ENCODE measurements at regions not wholly inside any gene's neighbourhood (a gene's known extent, or its start where the extent isn't known, plus 50 kb on each side); places are given as distances from the start of the nearest gene placed in this dataset.
A peak's percentile ranks its signal among the peaks of the same experiment; 100 is the strongest.

DNA sequence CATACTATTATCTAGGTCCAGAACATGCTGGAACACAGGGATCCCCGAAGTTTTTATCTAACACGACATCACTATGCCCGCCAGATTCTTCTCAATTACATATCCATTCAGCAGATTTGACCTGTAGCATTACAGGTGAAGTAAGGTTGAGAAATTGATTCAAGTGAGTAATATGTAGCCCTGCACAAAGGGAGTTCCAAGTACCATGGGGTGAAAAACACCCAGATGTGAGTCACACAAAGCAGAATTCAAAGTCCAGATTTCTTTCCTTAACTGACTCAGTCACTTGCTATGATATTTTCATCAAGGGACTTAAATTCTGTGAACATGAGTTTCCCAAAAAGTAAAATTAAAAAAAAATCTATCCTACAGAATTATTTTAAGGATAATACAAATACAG is 655.4 kb upstream of the PTCHD4 start:
- peak; percentile 17 for DNase-seq
- Histone ChIP-seq H3K4me1 (no peaks in the 10 kb centered on the region), H3K4me3 (no peak overlapping the region), H3K9ac (ENCODE audit: low read depth in 2 of 2, low read length in 2 of 2) (no peak overlapping the region), H3K9me3 (no peaks in the 10 kb centered on the region), H3K36me3 (no peaks in the 10 kb centered on the region), H3K27me3 (no peaks in the 10 kb centered on the region), H3K27ac (no peak overlapping the region)
- TF ChIP-seq, protein P1, sequence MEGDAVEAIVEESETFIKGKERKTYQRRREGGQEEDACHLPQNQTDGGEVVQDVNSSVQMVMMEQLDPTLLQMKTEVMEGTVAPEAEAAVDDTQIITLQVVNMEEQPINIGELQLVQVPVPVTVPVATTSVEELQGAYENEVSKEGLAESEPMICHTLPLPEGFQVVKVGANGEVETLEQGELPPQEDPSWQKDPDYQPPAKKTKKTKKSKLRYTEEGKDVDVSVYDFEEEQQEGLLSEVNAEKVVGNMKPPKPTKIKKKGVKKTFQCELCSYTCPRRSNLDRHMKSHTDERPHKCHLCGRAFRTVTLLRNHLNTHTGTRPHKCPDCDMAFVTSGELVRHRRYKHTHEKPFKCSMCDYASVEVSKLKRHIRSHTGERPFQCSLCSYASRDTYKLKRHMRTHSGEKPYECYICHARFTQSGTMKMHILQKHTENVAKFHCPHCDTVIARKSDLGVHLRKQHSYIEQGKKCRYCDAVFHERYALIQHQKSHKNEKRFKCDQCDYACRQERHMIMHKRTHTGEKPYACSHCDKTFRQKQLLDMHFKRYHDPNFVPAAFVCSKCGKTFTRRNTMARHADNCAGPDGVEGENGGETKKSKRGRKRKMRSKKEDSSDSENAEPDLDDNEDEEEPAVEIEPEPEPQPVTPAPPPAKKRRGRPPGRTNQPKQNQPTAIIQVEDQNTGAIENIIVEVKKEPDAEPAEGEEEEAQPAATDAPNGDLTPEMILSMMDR (IDR thresholded peaks at IDR 0.05): no peak
- intact Hi-C loops (cut with DNase I): loop anchor here (5.0 kb wide), 1 partner anchor 979 kb away; no protein-coding TSS in a partner anchor

DNA sequence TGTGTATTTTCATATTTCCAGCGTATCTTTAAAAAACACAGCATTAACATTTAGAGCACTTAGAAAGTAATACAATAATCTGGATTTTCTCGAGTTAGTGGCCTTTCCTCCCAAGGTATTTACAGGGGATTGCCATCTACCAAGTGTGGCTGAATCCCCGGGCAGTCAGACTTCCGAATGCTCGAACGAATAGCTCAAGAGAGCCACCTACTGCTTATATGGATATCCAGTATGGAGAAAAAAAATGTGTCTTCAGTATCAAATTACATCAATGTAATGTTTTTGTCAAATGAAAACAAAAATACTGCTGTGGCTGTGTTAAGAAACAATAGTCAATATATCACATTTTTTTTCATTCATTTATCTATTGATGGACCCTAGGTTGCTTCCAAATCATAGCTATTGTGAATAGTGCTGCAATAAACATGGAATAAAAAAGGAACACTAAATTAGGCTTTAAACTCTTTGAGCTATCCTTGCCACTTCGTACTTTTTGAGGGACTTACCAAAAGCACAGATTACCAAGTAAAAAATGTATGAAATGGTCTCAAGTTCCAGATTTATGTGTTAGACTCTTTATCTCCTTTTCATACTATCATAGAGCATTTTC is 654.5 kb upstream of the PTCHD4 start:
- peak; percentile 21 for DNase-seq
- Histone ChIP-seq H3K9ac (ENCODE audit: low read depth in 2 of 2, low read length in 2 of 2) (no peak overlapping the region), H3K27me3 (no peaks in the 10 kb centered on the region), H3K27ac (no peak overlapping the region), H3K36me3 (no peaks in the 10 kb centered on the region), H3K4me1 (no peaks in the 10 kb centered on the region), H3K9me3 (no peaks in the 10 kb centered on the region), H3K4me3 (no peak overlapping the region)
- TF ChIP-seq, protein P1 (IDR thresholded peaks at IDR 0.05): no peak
- intact Hi-C loops (cut with DNase I): loop anchor here (5.0 kb wide), 1 partner anchor 978 kb away; no protein-coding TSS in a partner anchor

GRCh38 chr6:48764286-48765044 is 653.5 kb upstream of the PTCHD4 start:
- no peak for DNase-seq
- H3K36me3 ChIP-seq: no peaks in the 10 kb centered on the region
- no peak overlapping the region for H3K27ac ChIP-seq
- H3K9me3 ChIP-seq: no peaks in the 10 kb centered on the region
- H3K4me3 ChIP-seq: no peak overlapping the region
- TF ChIP-seq, protein P1 (IDR thresholded peaks at IDR 0.05): no peak
- H3K9ac ChIP-seq (ENCODE audit: low read depth in 2 of 2, low read length in 2 of 2): no peak overlapping the region
- no peaks in the 10 kb centered on the region for H3K27me3 ChIP-seq
- H3K4me1 ChIP-seq: no peaks in the 10 kb centered on the region
- intact Hi-C loops (cut with DNase I): loop anchor here (5.0 kb wide), 1 partner anchor 977 kb away; no protein-coding TSS in a partner anchor

DNA sequence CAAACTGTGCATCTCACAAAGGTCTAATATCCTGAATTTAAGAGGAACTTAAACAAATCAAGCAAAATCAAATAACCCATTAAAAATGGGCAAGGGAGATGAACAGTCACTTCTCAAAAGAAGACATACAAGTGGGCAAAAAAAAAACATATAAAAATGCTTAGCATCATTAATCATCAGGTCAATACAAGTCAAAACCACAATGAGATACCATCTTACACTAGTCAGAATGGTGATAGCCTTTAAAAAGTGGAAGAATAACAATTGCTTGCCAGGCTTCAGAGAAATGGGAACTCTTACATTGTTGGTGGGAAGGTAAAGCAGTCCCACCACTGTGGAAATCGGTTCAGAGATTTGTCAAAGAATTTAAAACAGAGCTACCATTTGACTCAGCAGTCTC is 646.7 kb upstream of the PTCHD4 start:
- Histone ChIP-seq H3K27ac (no peak overlapping the region), H3K9ac (ENCODE audit: low read depth in 2 of 2, low read length in 2 of 2) (no peak overlapping the region), H3K27me3 (no peaks in the 10 kb centered on the region), H3K4me3 (no peak overlapping the region), H3K9me3 (no peaks in the 10 kb centered on the region), H3K4me1 (no peaks in the 10 kb centered on the region), H3K36me3 (no peaks in the 10 kb centered on the region)
- no peak for DNase-seq
- TF ChIP-seq, protein P1 (IDR thresholded peaks at IDR 0.05): no peak
- intact Hi-C loops (cut with DNase I): no loop called here

GRCh38 chr6:48755315-48755714 is 644.3 kb upstream of the PTCHD4 start:
- Histone ChIP-seq H3K27me3 (no peaks in the 10 kb centered on the region), H3K4me3 (no peak overlapping the region), H3K9me3 (no peaks in the 10 kb centered on the region), H3K27ac (no peak overlapping the region), H3K36me3 (no peaks in the 10 kb centered on the region), H3K4me1 (no peaks in the 10 kb centered on the region), H3K9ac (ENCODE audit: low read depth in 2 of 2, low read length in 2 of 2) (no peak overlapping the region)
- intact Hi-C loops (cut with DNase I): no loop called here
- TF ChIP-seq, protein P1 (IDR thresholded peaks at IDR 0.05): no peak
- DNase-seq: no peak

Measured in colonic mucosa (tissue), 4 donors.